H1 (cell line): ENCODE measurements at regions not wholly inside any gene's neighbourhood (a gene's known extent, or its start where the extent isn't known, plus 50 kb on each side); places are given as distances from the start of the nearest gene placed in this dataset.

Source experiments
- CTCF ChIA-PET: fragments of 300-600 bp; sonication (Branson Sonifier 250); formaldehyde crosslinking; loops from one replicate; lab custom pipeline; 2021; ENCODE audit not compliant: partially characterized antibody; lab: Charles Lee
- POLR2A ChIA-PET: fragments of 300-600 bp; sonication (Branson Sonifier 250); formaldehyde crosslinking; loops from one replicate; lab custom pipeline; 2021; ENCODE audit warnings: inconsistent platforms; ENCODE audit not compliant: partially characterized antibody; lab: Charles Lee
- DNase-seq, 2 experiments: peaks; one replicate each; pipeline versions ENCODE4 v3.0.0 to v3.0.0-alpha.2; 2010 to 2022; ENCODE audit warnings: low spot score in 2 of 2, low read depth in 1 of 2, mixed read lengths in 1 of 2
- FAIRE-seq: peaks from 2 replicates; lab custom pipeline; 2011; peaks lifted over from hg19 to GRCh38; lab: Jason Lieb, UNC
- H2AFZ ChIP-seq: 2 replicates; pipeline ENCODE4 v1.8.1; 2012; ENCODE audit warnings: low read length, inconsistent platforms
- H2AK5ac ChIP-seq: 2 replicates; pipeline ENCODE4 v1.6.1; 2013; ENCODE audit warnings: low read depth, low read length
- H2BK120ac ChIP-seq: replicated peaks from 2 replicates; pipeline ENCODE3; 2013; ENCODE audit warnings: low read depth, low read length, inconsistent platforms
- H2BK12ac ChIP-seq: 2 replicates; pipeline ENCODE4 v1.6.1; 2013; ENCODE audit warnings: low read depth, low read length
- H2BK15ac ChIP-seq: 2 replicates; pipeline ENCODE4 v1.6.1; 2013; ENCODE audit warnings: low read length
- H2BK20ac ChIP-seq: 2 replicates; pipeline ENCODE4 v1.6.1; 2013; ENCODE audit warnings: low read length
- H2BK5ac ChIP-seq: 2 replicates; pipeline ENCODE4 v1.6.1; 2013; ENCODE audit warnings: low read depth, low read length
- H3K14ac ChIP-seq: 2 replicates; pipeline ENCODE4 v1.6.1; 2013; ENCODE audit warnings: inconsistent platforms; ENCODE audit not compliant: insufficient read length
- H3K18ac ChIP-seq: 2 replicates; pipeline ENCODE4 v1.6.1; 2013; ENCODE audit warnings: low read length; ENCODE audit errors: extremely low read depth
- H3K23ac ChIP-seq: 2 replicates; pipeline ENCODE4 v1.6.1; 2013; ENCODE audit warnings: inconsistent platforms; ENCODE audit not compliant: insufficient read length
- H3K23me2 ChIP-seq: 2 replicates; pipeline ENCODE4 v1.6.1; 2013; ENCODE audit warnings: low read depth, low read length
- H3K27ac ChIP-seq: 2 replicates; pipeline ENCODE4 v1.6.1; 2011; ENCODE audit warnings: low read depth, low read length, inconsistent platforms
- H3K27me3 ChIP-seq, 4 experiments: replicated peaks in 1 of 4; 1 replicate in 1 of 4; 2 replicates in 3 of 4; pipeline versions ENCODE4 v1.6.1 to v1.8.1; 2011 to 2013; ENCODE audit warnings: low read length in 3 of 4, mild to moderate bottlenecking in 3 of 4, inconsistent platforms in 2 of 4, mixed read lengths in 2 of 4, moderate library complexity in 1 of 4; ENCODE audit not compliant: control insufficient read depth in 3 of 4, insufficient read depth in 3 of 4; ENCODE audit errors: extremely low read depth in 1 of 4
- H3K36me3 ChIP-seq, 4 experiments: 2 replicates each; pipeline versions ENCODE4 v1.6.1 to v1.8.1; 2011 to 2013; ENCODE audit warnings: mild to moderate bottlenecking in 4 of 4, low read length in 3 of 4, moderate library complexity in 2 of 4, control low read depth in 1 of 4, inconsistent platforms in 1 of 4; ENCODE audit not compliant: insufficient read depth in 4 of 4, control insufficient read depth in 2 of 4
- H3K4ac ChIP-seq: replicated peaks from 2 replicates; pipeline ENCODE3; 2013; ENCODE audit warnings: low read length, low read depth, mixed read lengths, inconsistent platforms; ENCODE audit not compliant: insufficient read length
- H3K4me1 ChIP-seq, 4 experiments: replicated peaks in 1 of 4; 1 replicate in 1 of 4; 2 replicates in 3 of 4; pipeline versions ENCODE4 v1.6.1 to v1.8.1; 2011 to 2013; ENCODE audit warnings: low read length in 3 of 4, inconsistent platforms in 2 of 4, mixed read lengths in 1 of 4; ENCODE audit not compliant: insufficient read depth in 4 of 4, control insufficient read depth in 3 of 4
- H3K4me2 ChIP-seq, 2 experiments: 2 replicates each; pipeline versions ENCODE4 v1.6.1 to v1.8.1; 2011 to 2013; ENCODE audit warnings: low read depth in 2 of 2, low read length in 2 of 2, control low read depth in 1 of 2, inconsistent platforms in 1 of 2, mild to moderate bottlenecking in 1 of 2; ENCODE audit not compliant: insufficient read depth in 1 of 2
- H3K4me3 ChIP-seq, 4 experiments: fragments of 200-600, 300-600 bp in 1 of 4; sonication (generic), shearing (Covaris generic), sonication (Bioruptor Twin) in 1 of 4; 2 replicates each; pipeline versions ENCODE4 v1.5.1 to v1.8.1; 2011 to 2016; ENCODE audit warnings: low read length in 4 of 4, low read depth in 3 of 4, control low read depth in 2 of 4, inconsistent platforms in 2 of 4, mild to moderate bottlenecking in 2 of 4, mixed read lengths in 1 of 4, moderate library complexity in 1 of 4; ENCODE audit not compliant: insufficient read depth in 2 of 4; ENCODE audit errors: extremely low read depth in 1 of 4
- H3K56ac ChIP-seq: replicated peaks from 2 replicates; pipeline ENCODE3; 2013; ENCODE audit warnings: low read depth, mild to moderate bottlenecking, mixed read lengths, low read length, inconsistent platforms; ENCODE audit not compliant: insufficient read length
- H3K79me1 ChIP-seq: 2 replicates; pipeline ENCODE4 v1.6.1; 2013; ENCODE audit warnings: low read depth, low read length, control low read depth
- H3K79me2 ChIP-seq, 2 experiments: 2 replicates each; pipeline versions ENCODE4 v1.6.1 to v1.8.1; 2012 to 2013; ENCODE audit warnings: low read length in 2 of 2, mild to moderate bottlenecking in 2 of 2, inconsistent platforms in 1 of 2; ENCODE audit not compliant: insufficient read depth in 2 of 2, control insufficient read depth in 1 of 2
- H3K9ac ChIP-seq, 4 experiments: replicated peaks in 1 of 4; 1 replicate in 1 of 4; 2 replicates in 3 of 4; pipeline versions ENCODE4 v1.6.1 to v1.8.1; 2011 to 2013; ENCODE audit warnings: low read depth in 3 of 4, low read length in 3 of 4, control low read depth in 2 of 4, mild to moderate bottlenecking in 2 of 4, moderate library complexity in 2 of 4, inconsistent platforms in 1 of 4; ENCODE audit errors: extremely low read depth in 1 of 4
- H3K9me3 ChIP-seq, 2 experiments: 2 replicates each; pipeline versions ENCODE4 v1.6.1 to v1.8.1; 2012 to 2013; ENCODE audit warnings: mild to moderate bottlenecking in 2 of 2, moderate library complexity in 2 of 2, control low read depth in 1 of 2, inconsistent platforms in 1 of 2, low read depth in 1 of 2, low read length in 1 of 2, mixed read lengths in 1 of 2; ENCODE audit not compliant: insufficient read depth in 2 of 2
- H4K20me1 ChIP-seq, 2 experiments: replicated peaks in 1 of 2; 2 replicates each; pipeline versions ENCODE3 to v1.8.1; 2011 to 2013; ENCODE audit warnings: inconsistent platforms in 2 of 2, low read length in 2 of 2, mild to moderate bottlenecking in 1 of 2; ENCODE audit not compliant: insufficient read depth in 2 of 2, control insufficient read depth in 1 of 2
- H4K5ac ChIP-seq: 2 replicates; pipeline ENCODE4 v1.6.1; 2013; ENCODE audit warnings: low read length, low read depth, mixed read lengths, inconsistent platforms; ENCODE audit not compliant: insufficient read length
- H4K8ac ChIP-seq: 2 replicates; pipeline ENCODE4 v1.8.0; 2013; ENCODE audit warnings: mild to moderate bottlenecking, moderate library complexity, low read length, inconsistent platforms; ENCODE audit not compliant: insufficient read depth; ENCODE audit errors: extremely low read depth
- H4K91ac ChIP-seq: replicated peaks from 2 replicates; pipeline ENCODE3; 2013; ENCODE audit warnings: low read length, mixed read lengths, inconsistent platforms; ENCODE audit not compliant: insufficient read length
- EP300 ChIP-seq, 2 experiments: IDR thresholded peaks; 1 replicate in 1 of 2; 2 replicates in 1 of 2; pipeline ENCODE4 v1.6.1; 2011 to 2012; ENCODE audit warnings: low read depth in 2 of 2, low read length in 2 of 2, mild to moderate bottlenecking in 2 of 2, borderline replicate concordance in 1 of 2, inconsistent platforms in 1 of 2, moderate library complexity in 1 of 2
- SAP30 ChIP-seq: fragments of 300-600 bp; sonication (generic); IDR thresholded peaks from 2 replicates; pipeline ENCODE4 v1.7.1; 2012; ENCODE audit warnings: low read length, moderate library complexity, mild to moderate bottlenecking, inconsistent platforms; ENCODE audit not compliant: insufficient read depth, insufficient replicate concordance
- WGBS, 2 experiments: shearing (Covaris generic) in 1 of 2; methylation state at CpG; one replicate each; pipeline versions ENCODE4 v1.1.6 to v1.1.7; 2013 to 2015; ENCODE audit warnings: low lambda C conversion rate in 2 of 2, mixed read lengths in 2 of 2, inconsistent platforms in 1 of 2, low coverage in 1 of 2, missing lambda C conversion rate in 1 of 2; ENCODE audit not compliant: insufficient replicate concordance in 2 of 2, insufficient coverage in 1 of 2, insufficient read length in 1 of 2; ENCODE audit errors: extremely low coverage in 1 of 2, missing lambda C conversion rate in 1 of 2; 5-methylcytosine and 5-hydroxymethylcytosine counted together

DNA sequence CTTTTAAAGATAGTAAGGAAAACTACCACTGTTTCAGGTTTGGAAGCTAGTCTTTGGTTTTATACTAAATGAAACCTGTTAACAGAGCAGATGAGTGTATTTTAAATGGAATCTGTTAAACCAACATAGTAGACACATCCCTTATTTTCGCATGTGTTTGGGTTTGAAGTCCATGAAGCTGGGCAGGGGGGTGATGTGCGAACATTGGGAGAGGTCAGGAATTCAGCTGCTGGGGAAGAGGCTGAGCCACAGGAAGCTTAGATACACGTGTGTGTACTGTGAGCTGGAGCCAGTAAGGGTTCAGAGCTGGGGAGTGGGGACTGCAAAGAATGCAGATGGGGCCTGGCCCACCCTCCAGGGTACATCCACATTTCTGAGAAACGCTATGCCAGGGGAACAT, 176.9 kb downstream of the VAPA start:
- Histone ChIP-seq H3K27me3 (no peaks in the 10 kb centered on the region), H3K79me2 (no peaks in the 10 kb centered on the region), H4K91ac (no peak overlapping the region), H2BK5ac (no peak overlapping the region), H3K4me3 (no peak overlapping the region), H3K27ac (no peak overlapping the region), H2AK5ac (no peak overlapping the region), H3K14ac (no peak overlapping the region), H3K18ac (no peak overlapping the region), H2BK12ac (no peak overlapping the region), H3K23me2 (no peaks in the 10 kb centered on the region; the same call in 1 of the 2 replicates), H2AFZ (no peak overlapping the region), H3K56ac (no peak overlapping the region), H3K4ac (no peak overlapping the region), H3K36me3 (no peaks in the 10 kb centered on the region), H3K4me1 (peaks cover 3 to 7% (median 4%) of the 10 kb centered on the region in 4 experiments; a peak in 4 of 7 replicates), H4K5ac (no peak overlapping the region), H2BK15ac (no peak overlapping the region), H3K23ac (no peak overlapping the region), H4K20me1 (no peaks in the 10 kb centered on the region), H3K9me3 (peaks cover 0 to 7% of the 10 kb centered on the region in 2 experiments; a peak in 2 of 4 replicates), H3K9ac (no peak overlapping the region), H2BK120ac (no peak overlapping the region), H2BK20ac (no peak overlapping the region), H3K4me2 (no peak overlapping the region), H3K79me1 (no peaks in the 10 kb centered on the region), H4K8ac (no peak overlapping the region)
- CTCF ChIA-PET: interaction anchor here (0.8 to 1.7 kb wide), 4 partner anchors 10 to 118 kb away, joined by 3 to 5 read pairs (median 4); no protein-coding TSS in a partner anchor
- FAIRE-seq (no peak), DNase-seq (no peak)
- TF ChIP-seq EP300 (IDR thresholded peaks at IDR 0.05; ENCODE audit: borderline replicate concordance in 1 of 2, low read depth in 2 of 2, low read length in 2 of 2): no peak
- no peak for TF ChIP-seq SAP30
- POLR2A ChIA-PET: no interaction called here
- WGBS, 2 experiments: 76% methylated on average over 4 of the region's 4 CpGs; no CpG with 5 or more reads in 1 of the 2 experiments
